Natural killer cell (primary cell): ENCODE measurements at regions not wholly inside any gene's neighbourhood (a gene's known extent, or its start where the extent isn't known, plus 50 kb on each side); places are given as distances from the start of the nearest gene placed in this dataset.
"Not testable (repeated sequence)": the region's sequence is repeated elsewhere in the genome, so short reads cannot be mapped to it uniquely, and the experiment has no call there.

Experiments
- ATAC-seq, 3 donors: fragments of 150-1000 bp in 2 of 3; fragments of 200-7000 bp in 1 of 3; cut with Tn5 transposase; 1 replicate in 1 of 3; 2 replicates in 2 of 3; pipeline ENCODE4 v1.10.0; 2021; ENCODE audit warnings: mild to moderate bottlenecking in 2 of 3, moderate library complexity in 2 of 3
- DNase-seq, 2 donors: peaks; one replicate each; pipeline versions ENCODE4 v3.0.0 to v3.0.0-alpha.2; 2013 to 2021; ENCODE audit warnings: mixed read lengths in 1 of 2
- H3K27ac ChIP-seq: one replicate; pipeline ENCODE4 v1.5.1; 2013; ENCODE audit warnings: mild to moderate bottlenecking, low read length
- H3K27me3 ChIP-seq: one replicate; pipeline ENCODE4 v1.6.1; 2013; ENCODE audit warnings: low read length; ENCODE audit not compliant: control insufficient read depth, insufficient read depth
- H3K36me3 ChIP-seq: one replicate; pipeline ENCODE4 v1.6.1; 2013; ENCODE audit warnings: low read length; ENCODE audit not compliant: control insufficient read depth, insufficient read depth
- H3K4me1 ChIP-seq: one replicate; pipeline ENCODE4 v1.6.1; 2013; ENCODE audit warnings: low read length; ENCODE audit not compliant: control insufficient read depth, insufficient read depth
- H3K4me3 ChIP-seq: one replicate; pipeline ENCODE4 v1.5.1; 2013; ENCODE audit warnings: low read length
- H3K9me3 ChIP-seq: one replicate; pipeline ENCODE4 v1.6.1; 2013; ENCODE audit warnings: low read length; ENCODE audit not compliant: control insufficient read depth, insufficient read depth
- H3K27ac Mint-ChIP-seq, 2 donors: one replicate each; pipeline ENCODE4 v1.8.0; 2022; ENCODE audit warnings: mild to moderate bottlenecking in 2 of 2, mixed read lengths in 2 of 2, moderate library complexity in 1 of 2
- H3K27me3 Mint-ChIP-seq, 2 donors: one replicate each; pipeline ENCODE4 v1.8.0; 2022; ENCODE audit warnings: low read depth in 2 of 2, mixed read lengths in 2 of 2
- H3K36me3 Mint-ChIP-seq: one replicate; pipeline ENCODE4 v1.8.0; 2022; ENCODE audit warnings: mixed read lengths
- H3K4me1 Mint-ChIP-seq, 2 donors: one replicate each; pipeline ENCODE4 v1.8.0; 2022; ENCODE audit warnings: mixed read lengths in 2 of 2
- H3K4me3 Mint-ChIP-seq: one replicate; pipeline ENCODE4 v1.8.0; 2022; ENCODE audit warnings: mild to moderate bottlenecking, moderate library complexity, mixed read lengths
- H3K9me3 Mint-ChIP-seq, 2 donors: one replicate each; pipeline ENCODE4 v1.8.0; 2022; ENCODE audit warnings: mixed read lengths in 2 of 2
- WGBS: methylation state at CpG from one replicate; pipeline ENCODE4 v1.1.7; 2013; ENCODE audit warnings: missing lambda C conversion rate; ENCODE audit not compliant: insufficient coverage; 5-methylcytosine and 5-hydroxymethylcytosine counted together
- intact Hi-C: fragments of 100-400 bp; cut with micrococcal nuclease; formaldehyde crosslinking; loops from one replicate; pipeline ENCODE4 v1.14.2; 2022
- TF ChIP-seq, protein P1 (sequence below): fragments of 200-600 bp; IDR thresholded peaks from one replicate; pipeline ENCODE4 v1.8.0; 2022; ENCODE audit warnings: antibody characterized with exemption

DNA sequence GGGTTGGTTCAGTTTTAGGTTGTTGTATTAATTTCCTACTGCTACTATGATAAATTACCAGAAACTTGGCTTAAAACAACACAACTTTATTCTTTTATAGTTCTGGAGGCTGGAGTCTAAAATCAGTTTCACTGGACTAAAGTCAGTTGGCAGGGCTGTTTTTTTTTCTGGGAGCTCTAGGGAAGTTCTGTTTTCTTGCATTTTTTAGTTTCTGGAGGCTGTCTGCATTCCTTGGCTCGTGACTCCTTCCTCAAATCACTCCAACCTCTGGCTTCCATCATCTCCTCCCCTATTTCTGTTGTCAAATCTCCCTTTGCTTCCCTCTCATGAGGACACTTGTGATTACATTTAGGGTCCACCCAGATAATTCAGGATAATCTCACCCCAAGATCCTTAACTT is 51.3 kb upstream of the SUB1 start:
- Histone ChIP-seq H3K4me1 (peaks cover 20% of the 10 kb centered on the region), H3K27ac (no peak overlapping the region), H3K27me3 (no peaks in the 10 kb centered on the region), H3K4me3 (no peak overlapping the region), H3K9me3 (no peaks in the 10 kb centered on the region), H3K36me3 (no peaks in the 10 kb centered on the region)
- Mint-ChIP-seq H3K27ac (no peak overlapping the region), H3K4me3 (no peak overlapping the region), H3K4me1 (no peaks in the 10 kb centered on the region), H3K9me3 (no peaks in the 10 kb centered on the region), H3K27me3 (peaks cover 0 to 9% of the 10 kb centered on the region in 2 donors), H3K36me3 (no peaks in the 10 kb centered on the region)
- 79% methylated on average over 1 of the region's 1 CpG for WGBS
- ATAC-seq, result no peak
- TF ChIP-seq, protein P1, sequence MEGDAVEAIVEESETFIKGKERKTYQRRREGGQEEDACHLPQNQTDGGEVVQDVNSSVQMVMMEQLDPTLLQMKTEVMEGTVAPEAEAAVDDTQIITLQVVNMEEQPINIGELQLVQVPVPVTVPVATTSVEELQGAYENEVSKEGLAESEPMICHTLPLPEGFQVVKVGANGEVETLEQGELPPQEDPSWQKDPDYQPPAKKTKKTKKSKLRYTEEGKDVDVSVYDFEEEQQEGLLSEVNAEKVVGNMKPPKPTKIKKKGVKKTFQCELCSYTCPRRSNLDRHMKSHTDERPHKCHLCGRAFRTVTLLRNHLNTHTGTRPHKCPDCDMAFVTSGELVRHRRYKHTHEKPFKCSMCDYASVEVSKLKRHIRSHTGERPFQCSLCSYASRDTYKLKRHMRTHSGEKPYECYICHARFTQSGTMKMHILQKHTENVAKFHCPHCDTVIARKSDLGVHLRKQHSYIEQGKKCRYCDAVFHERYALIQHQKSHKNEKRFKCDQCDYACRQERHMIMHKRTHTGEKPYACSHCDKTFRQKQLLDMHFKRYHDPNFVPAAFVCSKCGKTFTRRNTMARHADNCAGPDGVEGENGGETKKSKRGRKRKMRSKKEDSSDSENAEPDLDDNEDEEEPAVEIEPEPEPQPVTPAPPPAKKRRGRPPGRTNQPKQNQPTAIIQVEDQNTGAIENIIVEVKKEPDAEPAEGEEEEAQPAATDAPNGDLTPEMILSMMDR, result no peak
- intact Hi-C loops, result no loop called here
- DNase-seq, result no peak

DNA sequence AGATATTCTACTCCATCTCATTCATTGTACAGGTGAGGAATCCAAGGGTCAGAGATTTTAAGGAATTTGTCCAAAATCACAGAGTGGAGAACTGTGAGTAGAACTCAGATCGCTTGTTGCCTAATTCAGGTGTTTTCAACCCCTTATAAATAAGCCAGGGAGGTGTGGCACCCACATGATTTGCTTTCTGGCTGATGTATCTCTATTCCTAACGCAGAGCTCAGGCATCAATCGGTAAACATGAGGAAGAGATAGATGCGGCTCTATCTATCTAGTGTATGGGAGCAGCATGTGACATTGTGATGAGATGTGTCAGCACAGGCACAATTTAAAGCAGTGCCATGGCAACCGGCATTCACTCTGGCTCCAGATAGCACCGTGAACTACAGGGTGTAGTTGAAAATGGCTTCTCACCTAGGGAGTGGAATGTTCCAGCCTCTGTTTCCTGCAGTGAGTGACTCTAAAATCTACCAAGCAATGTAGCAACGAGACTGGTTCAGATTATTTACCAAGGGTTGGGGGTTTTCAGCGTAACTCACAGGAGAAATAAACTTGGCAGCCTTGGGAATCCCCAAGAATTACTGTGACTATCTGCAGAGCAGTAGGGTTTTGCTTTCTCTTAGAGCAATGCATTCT is 53.4 kb upstream of the SUB1 start:
- H3K4me3 Mint-ChIP-seq, result peak overlapping the region; percentile 45
- TF ChIP-seq, protein P1, result no peak
- H3K4me1 ChIP-seq, result peaks cover 10% of the 10 kb centered on the region
- no peaks in the 10 kb centered on the region for H3K9me3 ChIP-seq
- H3K27me3 ChIP-seq, result no peaks in the 10 kb centered on the region
- no peaks in the 10 kb centered on the region for H3K36me3 ChIP-seq
- 72% methylated on average over 8 of the region's 8 CpGs for WGBS
- peak overlapping the region; percentile 22 for H3K27ac ChIP-seq
- peak overlapping the region; percentile 5 for H3K4me3 ChIP-seq
- ATAC-seq (peak in 2 of 3 donors; percentile 48 to 67), DNase-seq (peak in 1 of 2 donors; percentile 87)
- peaks cover 0 to 9% of the 10 kb centered on the region in 2 donors for H3K27me3 Mint-ChIP-seq
- intact Hi-C loops, result no loop called here
- H3K9me3 Mint-ChIP-seq, result no peaks in the 10 kb centered on the region
- no peaks in the 10 kb centered on the region for H3K36me3 Mint-ChIP-seq
- H3K27ac Mint-ChIP-seq, result no peak overlapping the region
- H3K4me1 Mint-ChIP-seq, result no peaks in the 10 kb centered on the region

DNA sequence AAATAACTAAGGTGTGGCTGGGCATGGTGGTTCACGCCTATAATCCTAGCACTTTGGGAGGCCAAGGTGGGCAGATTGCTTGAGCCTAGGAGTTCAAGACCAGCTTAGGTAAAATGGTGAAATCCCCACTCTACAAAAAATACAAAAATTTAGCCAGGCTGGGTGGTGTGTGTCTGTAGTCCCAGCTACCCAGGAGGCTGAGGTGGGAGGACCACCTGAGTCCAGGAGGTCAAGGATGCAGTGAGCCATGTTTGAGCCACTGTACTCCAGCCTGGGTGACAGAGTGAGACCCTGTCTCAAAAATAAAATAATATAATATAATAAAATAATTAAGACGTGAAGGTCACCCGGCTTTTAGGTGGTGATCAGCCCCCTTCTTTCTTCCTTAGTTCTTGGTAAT is 58.0 kb upstream of the SUB1 start:
- ATAC-seq, intact Hi-C loops, H3K4me1 Mint-ChIP-seq, H3K36me3 ChIP-seq, H3K27ac Mint-ChIP-seq, H3K36me3 Mint-ChIP-seq, H3K9me3 Mint-ChIP-seq, H3K4me1 ChIP-seq, H3K4me3 ChIP-seq, H3K27ac ChIP-seq, H3K27me3 ChIP-seq, H3K9me3 ChIP-seq, H3K27me3 Mint-ChIP-seq, DNase-seq, H3K4me3 Mint-ChIP-seq: not testable (repeated sequence)
- 98% methylated on average over 3 of the region's 3 CpGs for WGBS

DNA sequence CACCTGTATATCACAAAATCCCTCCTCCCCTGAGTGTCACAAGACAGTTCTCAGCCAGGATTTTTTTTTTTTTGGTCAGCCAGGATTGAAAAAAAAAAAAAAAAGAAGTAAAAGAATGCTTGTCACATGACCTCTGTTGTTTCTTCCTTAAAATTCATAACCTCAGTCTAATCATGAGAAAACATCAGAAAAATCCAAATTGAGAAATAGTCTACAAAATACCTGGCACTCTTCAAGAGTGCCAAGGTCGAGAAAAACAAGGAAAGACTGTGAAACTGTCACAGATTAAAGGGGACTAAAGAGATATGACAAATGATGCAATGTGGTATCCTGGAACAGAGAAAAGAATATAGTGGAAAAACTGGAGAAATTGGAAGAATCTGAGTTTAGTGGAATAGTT is 58.5 kb upstream of the SUB1 start:
- H3K27ac Mint-ChIP-seq, result no peak overlapping the region
- 29% methylated on average over 1 of the region's 1 CpG for WGBS
- ATAC-seq, result no peak

More for the DNA sequence above, 58.5 kb upstream of the SUB1 start:
- intact Hi-C loops, result no loop called here
- peaks cover 7% of the 10 kb centered on the region for H3K4me1 ChIP-seq
- no peak overlapping the region for H3K4me3 ChIP-seq
- H3K27me3 ChIP-seq, result no peaks in the 10 kb centered on the region
- H3K27ac ChIP-seq, result no peak overlapping the region
- Mint-ChIP-seq H3K9me3 (no peaks in the 10 kb centered on the region), H3K4me3 (no peak overlapping the region), H3K27me3 (peaks cover 2 to 6% of the 10 kb centered on the region in 2 donors), H3K4me1 (no peaks in the 10 kb centered on the region), H3K36me3 (no peaks in the 10 kb centered on the region)
- no peak for DNase-seq
- H3K9me3 ChIP-seq, result no peaks in the 10 kb centered on the region
- no peaks in the 10 kb centered on the region for H3K36me3 ChIP-seq
- TF ChIP-seq, protein P1, result no peak
